NCI-H187 treated with DMSO at 0.1 percent for 48 hours (cell line): ENCODE measurements at regions not wholly inside any gene's neighbourhood (a gene's known extent, or its start where the extent isn't known, plus 50 kb on each side); places are given as distances from the start of the nearest gene placed in this dataset.

Source experiments
- DNase-seq: peaks from one replicate; lab custom pipeline; 2025; lab: John Stamatoyannopoulos, UW

DNA sequence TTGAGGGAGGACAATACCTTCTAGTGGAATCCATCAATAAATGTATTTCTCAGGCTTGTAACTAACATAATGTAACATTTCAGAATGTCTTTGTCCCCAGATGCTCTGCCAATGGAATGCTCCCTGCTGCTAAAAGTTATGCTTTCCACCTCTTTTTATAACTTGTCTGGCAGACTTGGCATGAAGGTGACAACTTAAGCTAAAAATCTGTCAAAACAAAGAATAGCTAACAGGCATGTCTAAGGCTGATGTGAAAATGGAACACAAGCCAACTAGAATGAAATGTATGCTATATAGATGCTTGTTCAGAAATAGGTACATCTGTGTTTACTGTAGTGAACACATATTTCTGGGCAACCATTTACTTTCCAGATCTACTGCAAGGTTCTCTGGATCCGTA is 467.9 kb downstream of the MRPL39 start:
- no peak for DNase-seq

DNA sequence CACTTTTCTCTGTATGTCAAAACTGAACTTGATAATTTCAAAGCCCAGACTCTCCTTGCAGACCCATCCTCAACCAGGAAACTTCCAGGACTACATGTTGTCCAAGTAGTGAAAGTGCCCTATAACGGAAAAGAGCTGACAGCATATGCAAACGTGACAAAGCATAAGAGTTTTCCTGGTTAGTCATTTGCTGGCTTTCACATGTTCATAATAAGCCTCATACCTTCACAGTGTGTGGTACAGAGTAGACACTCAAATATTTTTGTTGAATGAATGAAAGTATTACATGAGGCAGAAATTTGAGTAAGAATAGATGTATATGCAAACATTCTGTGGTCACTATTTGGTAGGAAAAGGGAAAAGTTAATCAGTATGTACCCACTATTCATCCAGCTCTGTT is 473.3 kb downstream of the MRPL39 start:
- no peak for DNase-seq

DNA sequence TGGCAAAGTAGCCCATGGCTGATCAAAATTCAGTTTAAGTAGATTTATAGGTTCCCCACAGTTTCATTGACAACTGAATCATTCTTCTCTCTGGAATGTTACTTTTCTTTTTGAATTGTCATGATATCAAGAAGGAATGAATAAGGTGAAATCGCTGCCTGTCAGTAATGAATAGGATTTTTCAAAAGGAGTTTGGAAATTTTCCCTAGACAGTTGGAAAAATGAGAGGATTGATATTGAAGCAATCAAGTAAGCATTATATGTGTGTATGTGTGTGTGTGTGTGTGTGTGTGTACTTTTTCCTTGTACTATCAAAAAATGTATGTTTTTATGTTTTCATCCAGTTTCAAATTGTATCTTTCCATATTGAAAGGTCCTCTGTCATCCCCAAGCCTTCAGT is 479.5 kb downstream of the MRPL39 start:
- DNase-seq, result no peak

DNA sequence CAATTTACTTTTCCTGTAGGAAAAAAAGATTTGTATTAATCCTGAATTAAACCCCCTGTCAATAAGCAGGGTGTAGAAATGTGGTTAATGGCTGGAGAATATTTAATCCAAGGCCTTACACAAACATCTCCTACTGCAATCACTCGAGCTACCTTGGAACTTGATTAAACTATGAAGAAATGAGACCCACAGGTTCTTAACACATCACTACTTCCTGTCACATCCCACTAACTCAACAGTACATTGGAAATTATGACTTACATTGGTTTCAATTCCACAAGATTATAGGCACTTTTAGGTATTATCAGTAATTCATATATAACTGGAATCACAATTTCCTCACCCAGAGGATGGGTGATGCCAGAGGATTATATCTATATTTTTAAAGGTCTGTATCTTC is 480.3 kb downstream of the MRPL39 start:
- no peak for DNase-seq

DNA sequence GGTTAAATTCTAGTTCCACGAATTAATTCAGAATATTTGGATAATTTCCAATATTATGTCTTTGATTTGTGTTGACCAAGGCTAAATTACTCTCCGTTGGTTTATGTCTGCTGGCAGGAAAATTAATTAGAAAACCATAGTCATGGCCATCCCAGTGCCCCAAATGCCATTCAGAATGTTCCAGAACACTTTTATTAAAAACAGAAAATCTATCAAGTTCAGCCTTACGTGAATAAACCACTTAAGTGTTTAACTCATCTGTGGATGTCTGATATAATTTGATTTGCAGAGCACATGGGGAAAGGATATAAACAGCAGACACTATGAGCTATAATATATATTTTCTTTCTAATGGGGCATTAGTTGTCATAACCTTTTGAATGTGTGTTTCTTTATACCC is 480.7 kb downstream of the MRPL39 start:
- no peak for DNase-seq

DNA sequence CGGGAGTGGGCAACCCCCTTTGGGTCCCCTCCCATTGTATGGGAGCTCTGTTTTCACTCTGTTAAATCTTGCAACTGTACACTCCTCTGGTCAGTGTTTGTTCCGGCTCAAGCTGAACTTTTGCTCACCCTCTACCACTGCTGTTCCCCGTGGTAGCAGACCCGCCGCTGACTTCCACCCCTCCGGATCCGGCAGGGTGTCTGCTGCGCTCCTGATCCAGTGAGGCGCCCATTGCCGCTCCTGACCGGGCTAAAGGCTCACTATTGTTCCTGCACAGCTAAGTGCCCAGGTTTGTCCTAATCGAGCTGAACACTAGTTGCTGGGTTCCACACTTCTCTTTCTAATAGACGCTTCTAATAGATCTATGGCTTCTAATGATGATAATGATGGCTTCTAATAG is 488.6 kb downstream of the MRPL39 start:
- DNase-seq, result no peak

DNA sequence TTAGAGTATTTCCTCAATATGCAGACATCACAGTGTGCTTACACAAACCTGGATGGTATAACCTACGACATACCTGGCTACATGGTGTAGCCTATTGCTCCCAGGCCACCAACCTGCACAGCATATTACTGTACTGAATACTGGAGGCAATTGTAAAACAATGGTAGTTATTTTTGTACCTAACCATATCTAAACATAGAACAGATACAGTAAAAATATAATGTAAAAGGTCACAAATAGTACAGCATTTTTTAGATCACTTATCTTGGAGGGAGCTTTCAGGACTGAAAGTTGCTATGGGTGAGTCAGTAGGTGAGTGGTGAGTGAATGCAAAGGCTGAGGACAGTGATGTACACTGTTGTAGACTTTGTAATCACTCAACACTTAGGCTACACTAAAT is 492.3 kb downstream of the MRPL39 start:
- DNase-seq, result no peak

DNA sequence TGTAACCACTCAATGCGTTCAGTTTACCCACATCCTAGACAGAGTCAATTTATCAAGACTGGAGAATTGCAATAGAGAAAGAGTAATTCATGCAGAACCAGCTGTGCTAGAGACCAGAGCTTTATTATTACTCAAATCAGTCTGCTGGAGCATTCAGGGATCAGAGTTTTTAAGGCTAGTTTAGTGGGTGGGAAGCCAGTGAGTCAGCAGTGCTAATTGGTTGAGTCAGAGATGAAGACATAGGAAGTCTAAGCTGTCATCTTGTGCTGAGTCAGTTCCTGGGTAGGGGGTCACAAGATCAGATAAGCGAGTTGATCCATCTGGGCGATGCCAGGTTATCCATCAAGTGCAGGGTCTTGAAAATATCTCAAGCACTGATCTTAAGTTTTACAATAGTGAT is 499.6 kb downstream of the MRPL39 start:
- no peak for DNase-seq

DNA sequence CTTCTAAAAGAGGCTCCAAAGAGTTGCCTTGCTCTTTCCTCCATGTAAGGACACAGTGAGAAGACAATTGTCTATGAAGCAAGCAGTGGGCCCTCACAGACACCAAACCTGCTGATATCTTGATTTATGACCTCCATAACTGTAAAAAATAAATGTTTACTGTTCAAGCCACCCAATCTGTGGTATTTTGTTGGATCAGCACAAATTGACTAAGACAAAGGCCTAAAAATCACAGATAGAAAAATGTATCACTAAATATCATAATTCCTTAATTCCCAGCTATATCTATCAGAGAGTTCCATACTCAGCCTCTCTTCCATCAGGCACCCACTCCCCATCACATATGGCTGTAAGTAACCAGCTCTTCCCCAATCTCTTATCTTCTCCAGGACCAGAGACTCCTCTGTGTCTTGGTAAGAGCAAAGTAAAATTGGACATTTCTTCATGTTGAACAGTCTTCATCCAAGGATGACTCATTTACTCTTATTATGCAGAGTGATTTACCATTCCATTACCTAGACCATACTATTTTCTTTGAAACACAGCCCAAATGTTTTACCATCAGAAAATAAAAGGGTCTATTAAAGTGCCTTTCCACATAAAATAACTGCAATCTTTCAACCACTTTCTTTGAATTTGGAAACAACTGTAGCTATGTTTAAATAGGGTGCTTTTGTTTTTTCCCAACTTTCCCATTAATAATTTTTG is 503.6 kb downstream of the MRPL39 start:
- DNase-seq, result no peak

DNA sequence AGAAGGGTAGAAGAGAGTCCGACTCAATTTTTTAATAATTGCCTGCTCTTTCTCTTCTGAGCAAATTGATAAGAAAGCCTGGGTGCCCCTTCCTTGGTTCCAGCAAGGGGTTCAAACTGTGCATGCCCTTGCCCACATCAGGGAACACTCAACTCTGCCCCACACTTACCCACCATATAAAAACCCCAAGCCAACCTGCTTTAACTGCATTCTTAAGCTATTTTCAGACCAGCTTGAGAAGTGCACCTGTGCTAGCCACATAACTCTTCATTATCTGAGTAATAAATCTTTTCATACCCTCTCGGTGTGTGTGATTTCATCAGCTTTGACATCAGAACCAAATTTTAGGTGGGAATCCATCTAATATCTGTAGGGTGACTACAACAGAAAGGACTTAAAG is 509.6 kb downstream of the MRPL39 start:
- DNase-seq, result no peak

DNA sequence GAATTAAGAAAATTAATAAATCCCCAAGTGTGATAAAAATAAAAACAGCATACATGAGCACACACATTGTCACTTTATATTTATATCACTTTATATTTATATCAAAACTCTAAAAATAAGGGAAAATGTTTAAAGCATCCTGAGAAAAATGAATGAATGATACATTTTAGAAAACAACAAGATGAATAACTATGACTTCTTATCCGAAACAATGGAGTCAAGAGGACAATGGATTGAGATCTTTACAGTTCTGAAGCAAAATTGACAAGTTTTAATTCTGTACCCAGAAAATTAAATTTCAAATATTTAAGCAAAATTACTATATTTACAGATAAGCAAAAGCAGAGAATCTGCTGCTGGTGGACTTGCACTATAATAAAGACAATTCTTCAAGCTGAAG is 512.6 kb downstream of the MRPL39 start:
- DNase-seq, result no peak

DNA sequence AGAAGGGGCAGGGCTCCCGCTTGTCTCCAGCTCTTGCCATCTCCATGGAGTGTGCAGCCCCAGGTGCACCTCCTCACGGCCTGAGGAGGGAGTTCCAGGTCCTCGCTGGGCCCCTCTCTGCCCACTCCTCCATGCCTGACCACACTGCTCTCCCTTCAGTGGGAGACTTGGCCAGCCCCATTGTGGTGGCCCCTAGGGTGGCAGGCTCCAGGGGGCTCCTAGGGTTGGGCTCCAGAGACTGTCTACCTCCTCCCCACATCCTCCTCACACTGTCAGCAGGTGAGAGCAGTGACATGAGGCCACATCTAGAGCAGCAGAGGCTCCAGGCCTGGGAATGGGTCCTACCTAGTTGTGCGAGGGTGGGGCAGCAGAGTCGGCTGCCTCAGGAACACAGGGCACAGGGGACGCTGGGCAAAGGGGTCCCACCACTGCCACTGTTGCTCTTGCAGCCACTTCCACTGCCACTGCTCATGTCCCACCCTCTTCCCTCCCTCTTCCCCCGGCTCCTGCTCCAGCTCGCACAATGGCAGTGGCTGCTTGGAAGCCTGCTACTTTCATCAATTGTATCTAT is 514.8 kb downstream of the MRPL39 start:
- DNase-seq, result no peak

DNA sequence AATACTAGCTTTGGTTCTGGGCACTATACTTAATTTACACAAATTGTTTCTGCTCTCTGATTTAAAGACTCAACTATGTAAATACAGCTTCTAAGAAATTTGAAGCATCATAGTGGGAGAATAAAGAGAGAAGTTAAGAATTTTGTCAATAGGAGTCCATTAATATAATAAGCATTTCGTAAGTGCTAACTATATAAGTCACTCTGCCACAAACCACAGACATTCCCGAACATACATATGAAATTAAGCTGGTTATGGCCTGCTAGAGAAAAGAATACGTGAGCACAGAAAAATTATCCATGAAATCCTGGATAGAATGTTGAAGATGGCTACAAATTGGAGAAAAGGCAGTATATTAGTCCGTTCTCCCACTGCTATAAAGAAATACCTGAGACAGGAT is 526.2 kb downstream of the MRPL39 start:
- DNase-seq, result no peak

DNA sequence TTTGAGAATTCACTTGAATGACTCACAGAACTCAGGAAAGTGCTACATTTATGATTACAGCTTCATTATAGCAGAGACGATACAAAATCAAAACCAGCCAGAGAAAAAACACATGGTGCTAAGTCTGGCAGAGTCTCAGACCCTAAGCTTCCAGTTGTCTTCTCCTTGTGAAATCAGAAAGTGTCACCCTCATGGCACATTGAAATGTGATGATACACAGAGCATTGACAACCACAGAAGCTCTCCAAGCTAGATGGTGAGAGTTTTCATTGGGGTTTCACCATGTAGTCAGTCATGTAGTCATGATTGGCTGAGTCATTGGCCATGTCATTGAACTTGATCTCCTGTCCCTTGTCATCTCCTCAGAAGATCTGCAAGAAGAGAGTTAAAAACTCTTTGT is 526.6 kb downstream of the MRPL39 start:
- no peak for DNase-seq

DNA sequence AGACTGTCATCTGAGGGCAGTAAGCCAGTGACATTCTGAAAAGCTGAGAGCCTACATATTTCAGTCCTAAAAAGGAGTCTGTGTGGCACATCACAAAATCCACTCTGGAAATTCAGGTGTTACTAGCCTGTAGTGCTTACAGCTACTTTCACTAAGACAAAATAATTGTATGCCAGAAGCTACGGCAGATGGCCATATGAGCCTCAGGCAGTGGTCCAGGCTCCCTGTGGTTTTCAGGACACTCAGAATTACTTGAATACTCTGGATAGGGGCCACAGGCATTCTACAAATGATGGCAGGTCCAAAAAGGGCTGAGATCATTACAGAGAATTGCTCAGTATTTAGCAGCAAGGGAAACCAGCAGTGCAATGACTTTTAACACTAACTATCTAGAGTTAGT is 527.1 kb downstream of the MRPL39 start:
- DNase-seq, result no peak

DNA sequence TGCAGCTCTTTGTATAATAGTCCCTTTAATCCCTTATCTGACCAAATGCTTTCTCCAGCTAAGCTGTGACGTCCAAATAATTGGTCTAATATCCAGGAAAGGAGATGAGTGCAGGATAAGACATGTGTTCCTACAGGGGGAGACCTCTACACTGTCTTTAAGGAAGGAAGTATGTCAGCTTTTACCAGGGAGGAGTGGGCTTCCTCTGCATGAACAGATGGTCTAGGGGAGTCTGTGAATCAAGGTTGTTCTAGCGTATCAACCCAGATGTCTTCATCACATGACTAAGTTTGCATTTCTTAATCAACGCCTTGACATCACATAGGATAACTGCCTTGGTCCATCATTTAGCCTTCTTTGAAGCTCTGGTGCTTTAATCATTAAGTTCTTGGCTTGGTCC is 528.2 kb downstream of the MRPL39 start:
- no peak for DNase-seq

DNA sequence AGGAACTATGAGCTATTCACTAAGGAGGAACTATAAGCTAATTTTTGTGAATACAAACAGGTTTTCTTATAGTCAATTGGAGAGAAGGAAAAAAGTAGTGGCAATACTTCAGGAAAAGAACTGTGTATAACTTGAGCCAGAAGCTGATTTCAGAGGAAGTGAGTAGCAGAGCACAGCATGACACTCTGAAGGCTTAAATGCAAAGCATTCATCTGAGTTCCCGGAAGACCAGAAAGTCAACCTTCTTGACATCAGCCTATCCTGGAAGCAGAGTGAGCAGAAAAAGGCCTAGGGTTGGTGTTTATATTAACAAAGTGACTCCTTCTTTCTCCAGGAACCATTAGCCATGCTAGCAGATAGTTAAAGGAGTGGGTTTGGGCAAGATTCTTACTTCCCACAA is 545.2 kb downstream of the MRPL39 start:
- no peak for DNase-seq

DNA sequence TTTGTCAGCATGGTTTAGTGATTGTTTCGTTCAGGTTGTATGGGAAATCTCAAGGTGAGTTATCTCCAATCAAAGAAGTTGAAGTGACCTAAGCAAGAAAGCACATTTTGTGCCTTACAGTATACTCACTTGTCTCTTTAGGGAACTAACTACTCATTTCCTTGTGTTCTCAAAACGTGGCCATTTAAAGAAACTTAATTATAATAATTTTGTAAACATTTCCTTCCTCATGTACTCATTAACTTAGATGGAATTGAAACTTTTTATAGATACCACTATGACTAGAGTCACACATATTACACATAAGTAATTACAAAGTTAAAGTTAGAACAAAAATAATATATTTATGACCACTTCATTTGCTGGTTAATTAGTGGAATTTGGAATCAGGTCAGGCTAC is 552.6 kb downstream of the MRPL39 start:
- no peak for DNase-seq

DNA sequence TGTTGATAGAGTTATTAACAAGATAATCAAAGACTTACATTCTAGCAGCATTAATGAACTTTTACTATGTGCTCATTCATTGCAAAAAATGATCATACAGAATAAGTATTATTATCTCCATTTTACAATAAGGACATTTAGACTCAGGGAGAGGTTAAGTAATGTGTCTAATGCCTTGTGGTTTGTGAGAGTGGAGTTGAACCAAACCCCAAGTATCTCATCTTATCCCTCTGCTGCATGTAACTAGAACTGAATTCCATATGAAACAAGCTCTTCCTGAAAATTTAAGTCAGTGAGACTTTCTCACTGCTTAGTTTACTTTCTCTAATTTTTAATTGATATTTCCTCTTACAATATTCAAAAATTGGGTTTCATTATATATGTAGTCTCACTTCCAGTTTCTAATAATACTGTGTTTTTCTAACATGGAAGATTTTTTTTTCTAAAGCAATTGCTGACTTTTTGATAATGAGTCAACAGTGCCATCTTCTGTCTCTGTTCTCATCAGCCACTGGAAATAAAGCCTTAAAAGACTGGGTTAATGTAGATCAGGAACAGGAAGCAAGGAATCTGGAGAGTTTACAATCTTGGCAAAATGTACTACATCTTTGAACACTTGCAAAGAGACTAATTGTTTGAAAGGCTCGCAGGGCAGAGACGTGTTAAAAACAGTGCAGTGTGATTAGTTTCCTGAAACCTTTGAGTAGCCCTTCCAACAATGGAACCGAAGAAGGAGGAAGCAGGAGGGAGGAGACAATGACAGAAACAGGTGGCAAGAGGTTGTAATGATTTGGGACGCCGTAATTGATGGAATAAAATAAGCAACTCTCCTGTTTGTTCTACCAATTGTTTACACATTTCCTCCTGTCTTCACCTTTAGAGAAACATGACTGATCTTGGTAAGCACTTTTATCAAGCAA is 567.6 kb downstream of the MRPL39 start:
- no peak for DNase-seq

DNA sequence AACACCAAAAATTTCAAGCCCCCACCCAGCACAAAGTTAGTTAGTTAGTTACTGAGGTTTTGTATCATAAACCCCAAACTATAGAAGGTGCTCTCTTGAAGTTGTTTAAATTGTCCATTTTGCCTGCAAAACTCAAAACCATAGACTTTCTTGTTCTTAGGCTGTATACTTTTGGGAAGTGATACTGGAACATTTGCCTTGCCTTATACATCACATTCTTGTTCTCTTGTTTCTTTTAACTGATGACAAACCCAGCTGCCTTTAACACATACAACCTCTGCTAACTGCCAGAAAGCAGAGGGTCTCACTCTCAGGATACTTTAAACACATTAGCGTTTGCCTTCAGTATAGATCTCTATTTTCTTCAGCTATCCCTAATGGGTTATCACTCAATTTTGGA is 570.5 kb downstream of the MRPL39 start:
- no peak for DNase-seq

DNA sequence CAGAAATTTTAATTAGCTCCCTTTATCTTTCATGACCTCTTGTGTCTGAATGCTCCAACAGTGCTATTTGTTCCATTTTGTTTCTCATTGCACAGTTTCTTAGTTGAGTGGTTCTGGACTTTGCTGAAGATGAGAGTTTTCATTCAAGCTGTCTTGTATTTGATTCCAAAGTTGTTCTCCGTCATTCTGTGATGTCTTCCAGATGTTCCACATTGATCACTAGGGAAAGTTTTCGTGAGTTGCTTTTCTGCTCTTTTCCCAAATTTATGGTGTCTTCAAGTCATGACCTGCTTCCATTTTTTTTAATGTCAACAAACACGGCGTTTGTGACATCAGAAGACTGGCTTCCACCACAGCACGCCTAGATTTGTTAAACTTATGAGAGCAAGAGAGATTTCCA is 575.5 kb downstream of the MRPL39 start:
- no peak for DNase-seq

DNA sequence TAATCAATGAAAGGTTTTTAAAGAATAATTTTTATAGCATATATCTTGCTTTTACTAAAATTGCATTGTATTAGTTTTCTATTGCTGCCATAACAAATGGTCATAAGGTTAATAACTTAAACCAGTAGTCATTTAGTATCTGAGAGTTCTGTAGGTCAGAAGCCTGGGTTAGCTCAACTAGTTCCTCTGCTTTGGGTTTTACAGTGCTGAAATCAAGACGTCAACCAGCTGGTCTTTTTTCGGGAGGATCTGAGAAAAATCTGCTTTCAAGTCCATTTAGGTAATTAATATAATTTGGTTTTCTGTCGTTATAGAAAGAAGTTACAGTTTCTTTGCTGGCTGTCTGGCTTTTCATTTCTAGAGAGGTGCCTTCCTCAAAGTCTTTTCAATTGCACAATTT is 577.7 kb downstream of the MRPL39 start:
- DNase-seq, result no peak

DNA sequence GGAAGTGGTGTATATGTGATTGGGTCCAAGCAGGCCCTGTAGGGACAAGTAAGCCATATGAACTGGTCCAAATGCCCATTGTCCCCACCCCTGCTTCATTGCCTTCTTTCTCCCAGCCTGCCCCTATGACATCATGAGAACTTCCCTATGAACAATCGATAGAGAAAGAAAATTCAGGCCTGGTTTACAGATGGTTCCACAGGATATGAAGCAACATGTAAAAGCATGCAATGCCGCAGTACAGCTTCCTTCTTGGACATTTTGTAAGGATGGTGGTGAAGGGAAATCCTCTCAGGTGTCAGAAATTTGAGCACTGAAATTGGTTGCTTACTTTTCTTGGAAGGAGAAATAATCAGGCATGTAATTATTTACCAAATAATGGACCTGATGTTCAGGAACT is 581.7 kb downstream of the MRPL39 start:
- DNase-seq, result no peak
